ENCODE measurements at regions not wholly inside any gene's neighbourhood (a gene's known extent, or its start where the extent isn't known, plus 50 kb on each side); places are given as distances from the start of the nearest gene placed in this dataset.

DNA sequence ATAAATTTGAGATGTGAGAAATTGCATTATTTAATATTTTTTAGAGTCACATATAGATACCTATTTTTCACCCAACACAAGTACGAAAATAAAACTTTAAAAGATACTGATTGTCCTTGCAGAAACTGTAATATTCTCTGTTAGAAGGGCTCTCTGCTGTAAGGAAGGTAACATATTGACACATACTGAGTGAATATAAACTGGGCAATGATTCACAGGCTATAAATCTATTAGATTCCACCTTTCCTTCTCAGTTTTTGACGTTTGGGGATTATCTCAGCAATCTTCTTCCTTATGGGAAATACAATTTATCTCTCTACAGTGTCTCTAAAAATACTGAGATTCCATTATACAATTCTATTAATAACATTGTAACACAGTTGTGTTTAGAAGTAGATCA lies 229.1 kb upstream of the MAP2 start:
- TF ChIP-seq EZH2 (IDR thresholded peaks at IDR 0.05; ENCODE audit: borderline replicate concordance, insufficient read depth, low read length, poor library complexity, severe bottlenecking) (no peak), EP300 (conservative IDR thresholded peaks at IDR 0.05; ENCODE audit: poor library complexity, severe bottlenecking) (no peak), RAD21 (conservative IDR thresholded peaks at IDR 0.05) (no peak), MXI1 (conservative IDR thresholded peaks at IDR 0.05; ENCODE audit: poor library complexity, severe bottlenecking) (no peak), SMC3 (conservative IDR thresholded peaks at IDR 0.05; ENCODE audit: poor library complexity) (no peak), POLR2AphosphoS5 (IDR thresholded peaks at IDR 0.05) (no peak)
- TF ChIP-seq, protein P1, sequence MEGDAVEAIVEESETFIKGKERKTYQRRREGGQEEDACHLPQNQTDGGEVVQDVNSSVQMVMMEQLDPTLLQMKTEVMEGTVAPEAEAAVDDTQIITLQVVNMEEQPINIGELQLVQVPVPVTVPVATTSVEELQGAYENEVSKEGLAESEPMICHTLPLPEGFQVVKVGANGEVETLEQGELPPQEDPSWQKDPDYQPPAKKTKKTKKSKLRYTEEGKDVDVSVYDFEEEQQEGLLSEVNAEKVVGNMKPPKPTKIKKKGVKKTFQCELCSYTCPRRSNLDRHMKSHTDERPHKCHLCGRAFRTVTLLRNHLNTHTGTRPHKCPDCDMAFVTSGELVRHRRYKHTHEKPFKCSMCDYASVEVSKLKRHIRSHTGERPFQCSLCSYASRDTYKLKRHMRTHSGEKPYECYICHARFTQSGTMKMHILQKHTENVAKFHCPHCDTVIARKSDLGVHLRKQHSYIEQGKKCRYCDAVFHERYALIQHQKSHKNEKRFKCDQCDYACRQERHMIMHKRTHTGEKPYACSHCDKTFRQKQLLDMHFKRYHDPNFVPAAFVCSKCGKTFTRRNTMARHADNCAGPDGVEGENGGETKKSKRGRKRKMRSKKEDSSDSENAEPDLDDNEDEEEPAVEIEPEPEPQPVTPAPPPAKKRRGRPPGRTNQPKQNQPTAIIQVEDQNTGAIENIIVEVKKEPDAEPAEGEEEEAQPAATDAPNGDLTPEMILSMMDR (IDR thresholded peaks at IDR 0.05; ENCODE audit: poor library complexity, severe bottlenecking): no peak
